OCI-LY7 (cell line): ENCODE measurements at regions not wholly inside any gene's neighbourhood (a gene's known extent, or its start where the extent isn't known, plus 50 kb on each side); places are given as distances from the start of the nearest gene placed in this dataset.

ENCODE experiments used
- EZH2phosphoT487 ChIP-seq: fragments of 200-600 bp; sonication (generic); IDR thresholded peaks from 2 replicates; pipeline ENCODE4 v1.6.1; 2018; ENCODE audit warnings: low read depth, borderline replicate concordance, mild to moderate bottlenecking, mixed run types, antibody characterized with exemption, low read length, moderate library complexity, mixed read lengths
- TF ChIP-seq, protein P1 (sequence below): fragments of 200-600 bp; sonication (generic); conservative IDR thresholded peaks from 2 replicates; pipeline ENCODE4 v1.5.1; 2014; ENCODE audit warnings: mild to moderate bottlenecking, antibody characterized with exemption, low read length, moderate library complexity, mixed read lengths

DNA sequence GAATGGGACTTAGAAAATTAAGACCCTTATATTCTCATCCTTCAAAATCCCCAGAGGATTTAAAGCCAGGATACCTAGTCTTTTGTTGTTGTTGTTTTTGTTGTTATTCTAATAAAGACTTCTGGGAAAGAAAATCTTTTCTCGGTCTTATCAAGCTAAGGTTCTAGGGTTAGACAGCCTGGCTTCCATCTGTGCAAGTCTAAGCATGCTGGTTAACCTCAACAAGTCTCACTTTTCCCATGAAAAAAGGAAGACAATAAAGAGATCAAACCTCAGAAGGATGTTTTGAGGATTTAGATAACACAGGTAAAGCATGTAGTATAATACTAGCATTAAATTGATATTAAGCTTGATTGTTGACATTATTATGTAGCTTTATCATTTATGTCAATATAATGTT, 486.4 kb upstream of the SOX9 start:
- TF ChIP-seq, protein P1, sequence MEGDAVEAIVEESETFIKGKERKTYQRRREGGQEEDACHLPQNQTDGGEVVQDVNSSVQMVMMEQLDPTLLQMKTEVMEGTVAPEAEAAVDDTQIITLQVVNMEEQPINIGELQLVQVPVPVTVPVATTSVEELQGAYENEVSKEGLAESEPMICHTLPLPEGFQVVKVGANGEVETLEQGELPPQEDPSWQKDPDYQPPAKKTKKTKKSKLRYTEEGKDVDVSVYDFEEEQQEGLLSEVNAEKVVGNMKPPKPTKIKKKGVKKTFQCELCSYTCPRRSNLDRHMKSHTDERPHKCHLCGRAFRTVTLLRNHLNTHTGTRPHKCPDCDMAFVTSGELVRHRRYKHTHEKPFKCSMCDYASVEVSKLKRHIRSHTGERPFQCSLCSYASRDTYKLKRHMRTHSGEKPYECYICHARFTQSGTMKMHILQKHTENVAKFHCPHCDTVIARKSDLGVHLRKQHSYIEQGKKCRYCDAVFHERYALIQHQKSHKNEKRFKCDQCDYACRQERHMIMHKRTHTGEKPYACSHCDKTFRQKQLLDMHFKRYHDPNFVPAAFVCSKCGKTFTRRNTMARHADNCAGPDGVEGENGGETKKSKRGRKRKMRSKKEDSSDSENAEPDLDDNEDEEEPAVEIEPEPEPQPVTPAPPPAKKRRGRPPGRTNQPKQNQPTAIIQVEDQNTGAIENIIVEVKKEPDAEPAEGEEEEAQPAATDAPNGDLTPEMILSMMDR: no peak
- TF ChIP-seq EZH2phosphoT487: no peak
